IMR-90 (cell line): ENCODE measurements at regions not wholly inside any gene's neighbourhood (a gene's known extent, or its start where the extent isn't known, plus 50 kb on each side); places are given as distances from the start of the nearest gene placed in this dataset.

Experiments used
- ATAC-seq: fragments of 200-7000 bp; cut with Tn5 transposase; 2 replicates; pipeline ENCODE4 v1.9.1; 2020; ENCODE audit warnings: low read depth, mild to moderate bottlenecking, moderate library complexity
- BruUV-seq: library from RNA; stranded (reverse); fragments of 400-500 nt; replicated peaks from 2 replicates; lab custom pipeline; 2021; lab: Mats Ljungman, UMichigan
- CTCF ChIA-PET: fragments of 300-600 bp; formaldehyde crosslinking; extraction: SDS; loops from one replicate; lab custom pipeline; 2021; ENCODE audit warnings: antibody characterized with exemption; lab: Yijun Ruan, JAX
- POLR2A ChIA-PET: fragments of 300-600 bp; sonication (Branson Sonifier 250); formaldehyde crosslinking; loops from one replicate; lab custom pipeline; 2022; ENCODE audit warnings: antibody characterized with exemption; ENCODE audit not compliant: unreplicated experiment; lab: Charles Lee
- DNase-seq: peaks from one replicate; pipeline ENCODE4 v3.0.0; 2013
- H2AFZ ChIP-seq: replicated peaks from 2 replicates; pipeline ENCODE3; 2013; ENCODE audit warnings: low read length, mild to moderate bottlenecking; ENCODE audit not compliant: poor library complexity
- H2AK5ac ChIP-seq: 2 replicates; pipeline ENCODE4 v1.6.1; 2013; ENCODE audit warnings: low read depth, low read length, inconsistent platforms
- H2AK9ac ChIP-seq: replicated peaks from 2 replicates; pipeline ENCODE3; 2013; ENCODE audit warnings: mild to moderate bottlenecking, low read depth, low read length, moderate library complexity; ENCODE audit not compliant: poor library complexity
- H2BK120ac ChIP-seq: 2 replicates; pipeline ENCODE4 v1.6.1; 2013; ENCODE audit warnings: low read depth, low read length, inconsistent platforms
- H2BK15ac ChIP-seq: 3 replicates; pipeline ENCODE4 v1.6.1; 2013; ENCODE audit warnings: low read depth, low read length, inconsistent platforms
- H2BK20ac ChIP-seq: 2 replicates; pipeline ENCODE4 v1.6.1; 2013; ENCODE audit warnings: low read depth, mild to moderate bottlenecking, inconsistent platforms, low read length, moderate library complexity
- H2BK5ac ChIP-seq: 2 replicates; pipeline ENCODE4 v1.6.1; 2013; ENCODE audit warnings: mild to moderate bottlenecking, low read depth, low read length, inconsistent platforms; ENCODE audit not compliant: poor library complexity, severe bottlenecking
- H3K14ac ChIP-seq: replicated peaks from 2 replicates; pipeline ENCODE4 v1.6.1; 2013; ENCODE audit warnings: low read depth, low read length, inconsistent platforms
- H3K18ac ChIP-seq: 2 replicates; pipeline ENCODE4 v1.6.1; 2013; ENCODE audit warnings: low read depth, low read length, control low read depth
- H3K23ac ChIP-seq: 2 replicates; pipeline ENCODE4 v1.6.1; 2013; ENCODE audit warnings: low read depth, low read length, inconsistent platforms
- H3K27ac ChIP-seq: 2 replicates; pipeline ENCODE4 v1.5.1; 2013; ENCODE audit warnings: mild to moderate bottlenecking, control low read depth, low read length; ENCODE audit not compliant: insufficient read depth
- H3K27me3 ChIP-seq: 2 replicates; pipeline ENCODE4 v1.6.1; 2013; ENCODE audit warnings: low read length; ENCODE audit not compliant: control insufficient read depth, insufficient read depth
- H3K36me3 ChIP-seq: 2 replicates; pipeline ENCODE4 v1.6.1; 2013; ENCODE audit warnings: low read length, mixed read lengths; ENCODE audit not compliant: control insufficient read depth, insufficient read depth
- H3K4ac ChIP-seq: 2 replicates; pipeline ENCODE4 v1.6.1; 2013; ENCODE audit warnings: low read depth, low read length, inconsistent platforms
- H3K4me1 ChIP-seq: 2 replicates; pipeline ENCODE4 v1.6.1; 2013; ENCODE audit warnings: low read length, mixed read lengths; ENCODE audit not compliant: control insufficient read depth, insufficient read depth
- H3K4me2 ChIP-seq: 2 replicates; pipeline ENCODE4 v1.6.1; 2013; ENCODE audit warnings: low read depth, mild to moderate bottlenecking, control low read depth, low read length, moderate library complexity
- H3K4me3 ChIP-seq: 2 replicates; pipeline ENCODE4 v1.5.1; 2013; ENCODE audit warnings: low read depth, mild to moderate bottlenecking, control low read depth, low read length, moderate library complexity; ENCODE audit not compliant: insufficient read depth
- H3K56ac ChIP-seq: 2 replicates; pipeline ENCODE4 v1.6.1; 2013; ENCODE audit warnings: low read length, inconsistent platforms; ENCODE audit not compliant: insufficient read depth; ENCODE audit errors: extremely low read depth
- H3K79me1 ChIP-seq, 2 experiments: 2 replicates each; pipeline ENCODE4 v1.6.1; 2013; ENCODE audit warnings: low read length in 2 of 2, inconsistent platforms in 1 of 2, low read depth in 1 of 2
- H3K9ac ChIP-seq: 2 replicates; pipeline ENCODE4 v1.6.1; 2013; ENCODE audit warnings: low read depth, low read length, control low read depth
- H3K9me1 ChIP-seq: 2 replicates; pipeline ENCODE4 v1.6.1; 2013; ENCODE audit warnings: low read length, inconsistent platforms; ENCODE audit not compliant: insufficient read depth
- H3K9me3 ChIP-seq: 2 replicates; pipeline ENCODE4 v1.6.1; 2013; ENCODE audit warnings: low read length; ENCODE audit not compliant: control insufficient read depth, insufficient read depth
- H4K20me1 ChIP-seq: 2 replicates; pipeline ENCODE4 v1.6.1; 2013; ENCODE audit warnings: low read length, inconsistent platforms; ENCODE audit not compliant: insufficient read depth
- H4K5ac ChIP-seq: 2 replicates; pipeline ENCODE4 v1.6.1; 2013; ENCODE audit warnings: mild to moderate bottlenecking, low read depth, low read length, control low read depth
- H4K8ac ChIP-seq, 2 experiments: 2 replicates each; pipeline ENCODE4 v1.6.1; 2013; ENCODE audit warnings: low read depth in 2 of 2, low read length in 2 of 2, control low read depth in 1 of 2, inconsistent platforms in 1 of 2
- H4K91ac ChIP-seq: 2 replicates; pipeline ENCODE4 v1.6.1; 2013; ENCODE audit warnings: low read depth, low read length, inconsistent platforms; ENCODE audit not compliant: insufficient read depth
- CEBPB ChIP-seq: IDR thresholded peaks from 2 replicates; pipeline ENCODE4 v1.6.1; 2012; ENCODE audit warnings: low read depth, low read length, improper control_type of control experiment
- CHD1 ChIP-seq: IDR thresholded peaks from 2 replicates; pipeline ENCODE4 v1.6.1; 2012; ENCODE audit warnings: low read depth, low read length, improper control_type of control experiment
- FOS ChIP-seq: fragments of 150-350 bp; IDR thresholded peaks from 2 replicates; pipeline ENCODE4 v1.6.1; 2016; ENCODE audit warnings: low read depth, low read length
- MAFK ChIP-seq: IDR thresholded peaks from 2 replicates; pipeline ENCODE4 v1.6.1; 2012; ENCODE audit warnings: low read depth, low read length, improper control_type of control experiment
- MAZ ChIP-seq: IDR thresholded peaks from 2 replicates; pipeline ENCODE4 v1.6.1; 2012; ENCODE audit warnings: low read depth, mild to moderate bottlenecking, low read length, improper control_type of control experiment, moderate library complexity, borderline replicate concordance
- MXI1 ChIP-seq: IDR thresholded peaks from 2 replicates; pipeline ENCODE4 v1.6.1; 2012; ENCODE audit warnings: low read depth, mild to moderate bottlenecking, low read length, moderate library complexity, borderline replicate concordance
- NFE2L2 ChIP-seq: fragments of 150-350 bp; IDR thresholded peaks from 2 replicates; pipeline ENCODE4 v1.6.1; 2016; ENCODE audit warnings: low read depth, mild to moderate bottlenecking, low read length
- POLR2A ChIP-seq: IDR thresholded peaks from 2 replicates; pipeline ENCODE4 v1.6.1; 2012; ENCODE audit warnings: mild to moderate bottlenecking, low read depth, low read length
- RCOR1 ChIP-seq: IDR thresholded peaks from 2 replicates; pipeline ENCODE4 v1.6.1; 2012; ENCODE audit warnings: mild to moderate bottlenecking, low read length, improper control_type of control experiment; ENCODE audit not compliant: insufficient replicate concordance
- RFX5 ChIP-seq: IDR thresholded peaks from 2 replicates; pipeline ENCODE4 v1.8.0; 2012; ENCODE audit warnings: low read depth, mild to moderate bottlenecking, low read length, moderate library complexity
- SMC3 ChIP-seq: fragments of 150-350 bp; IDR thresholded peaks from 2 replicates; pipeline ENCODE4 v1.6.1; 2016; ENCODE audit warnings: low read depth, mild to moderate bottlenecking, antibody characterized with exemption, low read length, moderate library complexity
- WGBS, 2 experiments: methylation state at CpG; one replicate each; pipeline versions ENCODE4 v1.1.5 to v1.1.7; 2013; ENCODE audit warnings: missing lambda C conversion rate in 2 of 2; ENCODE audit not compliant: insufficient read length in 1 of 2; ENCODE audit errors: extremely low coverage in 2 of 2; 5-methylcytosine and 5-hydroxymethylcytosine counted together
- dilution Hi-C: fragments of 300-500 bp; cut with HindIII; formaldehyde crosslinking; loops from one replicate; pipeline ENCODE4 v1.14.3; 2018; ENCODE audit warnings: low sequenced_read_pairs; ENCODE audit not compliant: unreplicated experiment
- in situ Hi-C: fragments of 300-500 bp; cut with MboI; formaldehyde crosslinking; loops from 3 replicates; pipeline ENCODE4 v1.14.3; 2019; ENCODE audit warnings: low sequenced_read_pairs, inconsistent platforms, mixed read lengths
- intact Hi-C: fragments of 100-400 bp; cut with micrococcal nuclease; formaldehyde crosslinking; loops from 2 replicates; pipeline ENCODE4 v1.10.0; 2022
- TF ChIP-seq, protein P1 (sequence below): fragments of 150-350 bp; IDR thresholded peaks from 2 replicates; pipeline ENCODE4 v1.6.1; 2016; ENCODE audit warnings: low read depth, mild to moderate bottlenecking, low read length, moderate library complexity, borderline replicate concordance
- TF ChIP-seq, protein P2 (sequence below): fragments of 150-350 bp; IDR thresholded peaks from 2 replicates; pipeline ENCODE4 v1.6.1; 2017; ENCODE audit warnings: mild to moderate bottlenecking, antibody characterized with exemption, low read length, low read depth

DNA sequence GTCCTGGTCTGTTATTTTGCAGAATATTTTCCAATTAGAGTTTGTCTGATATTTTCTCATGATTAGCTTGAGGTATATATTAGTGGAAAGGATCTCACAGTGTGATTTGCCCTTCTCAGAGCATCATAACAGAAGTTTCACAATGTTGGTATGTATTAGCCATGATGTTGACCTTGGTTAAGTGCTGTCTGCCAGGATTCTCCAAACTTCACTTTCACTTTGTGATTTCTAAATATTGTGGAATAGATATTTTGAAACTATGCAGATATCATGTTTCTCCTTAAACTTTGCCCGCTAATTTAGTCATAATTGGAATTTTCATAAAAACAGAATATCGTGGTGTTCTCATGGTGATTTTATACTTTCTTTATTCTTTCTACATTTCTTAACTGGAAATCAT lies 98.0 kb upstream of the DEPDC1 start:
- H3K9me3 ChIP-seq = no peaks in the 10 kb centered on the region
- no peaks in the 10 kb centered on the region for H4K20me1 ChIP-seq
- intact Hi-C loops = loop anchor here (5.0 kb wide), 1 partner anchor 1152 kb away; no protein-coding TSS in a partner anchor
- H4K5ac ChIP-seq = no peak overlapping the region
- ATAC-seq = no peak
- H3K27me3 ChIP-seq = no peaks in the 10 kb centered on the region
- no peak overlapping the region for H2AFZ ChIP-seq
- H3K79me1 ChIP-seq = no peaks in the 10 kb centered on the region
- H2BK120ac ChIP-seq = no peak overlapping the region
- H3K56ac ChIP-seq = no peak overlapping the region
- no peak overlapping the region for H2BK5ac ChIP-seq
- no peak overlapping the region for H3K27ac ChIP-seq
- H3K23ac ChIP-seq = no peak overlapping the region
- no peak overlapping the region for H3K14ac ChIP-seq
- H3K4me3 ChIP-seq = no peak overlapping the region
- no peaks in the 10 kb centered on the region for H3K36me3 ChIP-seq
- no peak overlapping the region for H2BK20ac ChIP-seq
- no peak overlapping the region for H4K91ac ChIP-seq
- no peak overlapping the region for H2AK9ac ChIP-seq
- H4K8ac ChIP-seq = no peak overlapping the region
- TF ChIP-seq NFE2L2 (no peak), CHD1 (no peak), MXI1 (no peak), MAZ (no peak), SMC3 (no peak), RCOR1 (no peak), RFX5 (no peak), MAFK (no peak), POLR2A (no peak), CEBPB (no peak), FOS (no peak)
- TF ChIP-seq, protein P1, sequence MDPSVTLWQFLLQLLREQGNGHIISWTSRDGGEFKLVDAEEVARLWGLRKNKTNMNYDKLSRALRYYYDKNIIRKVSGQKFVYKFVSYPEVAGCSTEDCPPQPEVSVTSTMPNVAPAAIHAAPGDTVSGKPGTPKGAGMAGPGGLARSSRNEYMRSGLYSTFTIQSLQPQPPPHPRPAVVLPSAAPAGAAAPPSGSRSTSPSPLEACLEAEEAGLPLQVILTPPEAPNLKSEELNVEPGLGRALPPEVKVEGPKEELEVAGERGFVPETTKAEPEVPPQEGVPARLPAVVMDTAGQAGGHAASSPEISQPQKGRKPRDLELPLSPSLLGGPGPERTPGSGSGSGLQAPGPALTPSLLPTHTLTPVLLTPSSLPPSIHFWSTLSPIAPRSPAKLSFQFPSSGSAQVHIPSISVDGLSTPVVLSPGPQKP = no peak
- TF ChIP-seq, protein P2, sequence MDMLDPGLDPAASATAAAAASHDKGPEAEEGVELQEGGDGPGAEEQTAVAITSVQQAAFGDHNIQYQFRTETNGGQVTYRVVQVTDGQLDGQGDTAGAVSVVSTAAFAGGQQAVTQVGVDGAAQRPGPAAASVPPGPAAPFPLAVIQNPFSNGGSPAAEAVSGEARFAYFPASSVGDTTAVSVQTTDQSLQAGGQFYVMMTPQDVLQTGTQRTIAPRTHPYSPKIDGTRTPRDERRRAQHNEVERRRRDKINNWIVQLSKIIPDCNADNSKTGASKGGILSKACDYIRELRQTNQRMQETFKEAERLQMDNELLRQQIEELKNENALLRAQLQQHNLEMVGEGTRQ = no peak
- H3K9ac ChIP-seq = no peak overlapping the region
- H3K4me2 ChIP-seq = no peak overlapping the region
- WGBS, 2 experiments = no CpG with 5 or more reads among the region's 2 CpGs
- no peak overlapping the region for H3K18ac ChIP-seq
- POLR2A ChIA-PET = no interaction called here
- dilution Hi-C loops = no loop called here
- no TSS peak for BruUV-seq
- H3K4ac ChIP-seq = no peak overlapping the region
- CTCF ChIA-PET = no interaction called here
- no peak for DNase-seq
- no peaks in the 10 kb centered on the region for H3K9me1 ChIP-seq
- H2BK15ac ChIP-seq = no peak overlapping the region
- in situ Hi-C loops = no loop called here
- H2AK5ac ChIP-seq = no peak overlapping the region
- no peaks in the 10 kb centered on the region for H3K4me1 ChIP-seq
